Suprapubic skin (tissue), 4 donors: ENCODE measurements at regions not wholly inside any gene's neighbourhood (a gene's known extent, or its start where the extent isn't known, plus 50 kb on each side); places are given as distances from the start of the nearest gene placed in this dataset.

Experiments
- DNase-seq, 2 donors: peaks; one replicate each; pipeline ENCODE4 v3.0.0-alpha.2; 2019; ENCODE audit warnings: low spot score in 2 of 2
- H3K27ac ChIP-seq: fragments of 200-600 bp; sonication (generic); one replicate; pipeline ENCODE4 v1.5.1; 2019
- H3K27me3 ChIP-seq: fragments of 200-600 bp; sonication (generic); one replicate; pipeline ENCODE4 v1.5.1; 2019
- H3K36me3 ChIP-seq: fragments of 200-600 bp; sonication (generic); one replicate; pipeline ENCODE4 v1.5.1; 2019
- H3K4me1 ChIP-seq: fragments of 200-600 bp; sonication (generic); one replicate; pipeline ENCODE4 v1.5.1; 2019
- H3K4me3 ChIP-seq: fragments of 200-600 bp; sonication (generic); one replicate; pipeline ENCODE4 v1.5.1; 2019; ENCODE audit warnings: mild to moderate bottlenecking
- H3K9me3 ChIP-seq: fragments of 200-600 bp; sonication (generic); one replicate; pipeline ENCODE4 v1.5.1; 2019
- CTCF ChIP-seq, 2 donors: fragments of 200-600 bp in 1 of 2; fragments of 450-650 bp in 1 of 2; sonication (generic) in 1 of 2; IDR thresholded peaks; one replicate each; pipeline ENCODE4 v1.5.1; 2016 to 2019; ENCODE audit warnings: antibody characterized with exemption in 2 of 2, mild to moderate bottlenecking in 1 of 2, moderate library complexity in 1 of 2
- EP300 ChIP-seq: sonication (generic); formaldehyde crosslinking; IDR thresholded peaks from one replicate; pipeline ENCODE4 v1.6.1; 2017; ENCODE audit warnings: antibody characterized with exemption
- POLR2A ChIP-seq, 2 donors: fragments of 450-650 bp; IDR thresholded peaks; one replicate each; pipeline ENCODE4 v1.6.1; 2017; ENCODE audit warnings: antibody characterized with exemption in 2 of 2, mild to moderate bottlenecking in 2 of 2, moderate library complexity in 2 of 2
- POLR2AphosphoS5 ChIP-seq, 3 donors: sonication (generic); formaldehyde crosslinking; IDR thresholded peaks; one replicate each; pipeline ENCODE4 v1.6.1; 2017; ENCODE audit warnings: antibody characterized with exemption in 3 of 3
- WGBS: methylation state at CpG from one replicate; pipeline ENCODE4 v1.1.5; 2018; 5-methylcytosine and 5-hydroxymethylcytosine counted together

GRCh38 chr3:145355206-145355605 is 805.8 kb downstream of the PLOD2 start:
- Histone ChIP-seq H3K36me3 (no peaks in the 10 kb centered on the region), H3K4me3 (no peak overlapping the region), H3K27ac (no peak overlapping the region), H3K9me3 (no peaks in the 10 kb centered on the region), H3K4me1 (no peaks in the 10 kb centered on the region), H3K27me3 (no peaks in the 10 kb centered on the region)
- DNase-seq: no peak
- TF ChIP-seq POLR2A (IDR thresholded peaks at IDR 0.05): no peak
- TF ChIP-seq POLR2AphosphoS5 (IDR thresholded peaks at IDR 0.05): no peak
- no peak for TF ChIP-seq EP300
- no peak for TF ChIP-seq CTCF (IDR thresholded peaks at IDR 0.05)
- WGBS: 82% methylated on average over 4 of the region's 4 CpGs

GRCh38 chr3:145357453-145357852 is 803.5 kb downstream of the PLOD2 start:
- no peaks in the 10 kb centered on the region for H3K9me3 ChIP-seq
- no peak for DNase-seq
- no peak overlapping the region for H3K27ac ChIP-seq
- H3K36me3 ChIP-seq: no peaks in the 10 kb centered on the region
- no peak overlapping the region for H3K4me3 ChIP-seq
- WGBS: 91% methylated on average over 5 of the region's 5 CpGs
- no peaks in the 10 kb centered on the region for H3K4me1 ChIP-seq
- no peaks in the 10 kb centered on the region for H3K27me3 ChIP-seq
- TF ChIP-seq CTCF (IDR thresholded peaks at IDR 0.05) (no peak), EP300 (no peak), POLR2A (IDR thresholded peaks at IDR 0.05) (no peak), POLR2AphosphoS5 (IDR thresholded peaks at IDR 0.05) (no peak)

GRCh38 chr3:145359040-145359439 is 801.9 kb downstream of the PLOD2 start:
- WGBS: 68% methylated on average over 1 of the region's 1 CpG
- H3K27ac ChIP-seq: no peak overlapping the region
- TF ChIP-seq POLR2AphosphoS5 (IDR thresholded peaks at IDR 0.05): no peak
- TF ChIP-seq POLR2A (IDR thresholded peaks at IDR 0.05): no peak
- TF ChIP-seq CTCF (IDR thresholded peaks at IDR 0.05): no peak
- no peak for TF ChIP-seq EP300
- no peaks in the 10 kb centered on the region for H3K27me3 ChIP-seq
- no peaks in the 10 kb centered on the region for H3K4me1 ChIP-seq
- DNase-seq: no peak
- no peak overlapping the region for H3K4me3 ChIP-seq
- no peaks in the 10 kb centered on the region for H3K9me3 ChIP-seq
- H3K36me3 ChIP-seq: no peaks in the 10 kb centered on the region

- no peaks in the 10 kb centered on the region for H3K4me1 ChIP-seq
- H3K4me3 ChIP-seq: no peak overlapping the region
- TF ChIP-seq POLR2A (IDR thresholded peaks at IDR 0.05) (no peak), POLR2AphosphoS5 (IDR thresholded peaks at IDR 0.05) (no peak), CTCF (IDR thresholded peaks at IDR 0.05) (no peak), EP300 (no peak)
- no peaks in the 10 kb centered on the region for H3K36me3 ChIP-seq
- H3K27ac ChIP-seq: no peak overlapping the region
- WGBS: 84% methylated on average over 2 of the region's 2 CpGs
- no peak for DNase-seq
- H3K9me3 ChIP-seq: peaks cover 3% of the 10 kb centered on the region
- H3K27me3 ChIP-seq: no peaks in the 10 kb centered on the region
These were observed 792.2 kb downstream of the PLOD2 start for GRCh38 chr3:145368748-145369147.

GRCh38 chr3:145370870-145371269 is 790.1 kb downstream of the PLOD2 start:
- no peaks in the 10 kb centered on the region for H3K4me1 ChIP-seq
- peaks cover 3% of the 10 kb centered on the region for H3K9me3 ChIP-seq
- no peak overlapping the region for H3K27ac ChIP-seq
- no peaks in the 10 kb centered on the region for H3K27me3 ChIP-seq
- TF ChIP-seq EP300 (no peak), POLR2AphosphoS5 (IDR thresholded peaks at IDR 0.05) (no peak), CTCF (IDR thresholded peaks at IDR 0.05) (no peak), POLR2A (IDR thresholded peaks at IDR 0.05) (no peak)
- no peaks in the 10 kb centered on the region for H3K36me3 ChIP-seq
- no peak overlapping the region for H3K4me3 ChIP-seq
- WGBS: 82% methylated on average over 5 of the region's 5 CpGs
- DNase-seq: no peak
